Gastroesophageal sphincter (tissue), 3 donors: ENCODE measurements at regions not wholly inside any gene's neighbourhood (a gene's known extent, or its start where the extent isn't known, plus 50 kb on each side); places are given as distances from the start of the nearest gene placed in this dataset.

Experiments
- EP300 ChIP-seq: sonication (generic); formaldehyde crosslinking; IDR thresholded peaks from one replicate; pipeline ENCODE4 v1.6.1; 2017; ENCODE audit warnings: antibody characterized with exemption, mild to moderate bottlenecking
- POLR2A ChIP-seq, 2 donors: fragments of 450-650 bp; IDR thresholded peaks; one replicate each; pipeline ENCODE4 v1.6.1; 2017; ENCODE audit warnings: antibody characterized with exemption in 2 of 2, mild to moderate bottlenecking in 2 of 2, moderate library complexity in 1 of 2
- POLR2AphosphoS5 ChIP-seq: sonication (generic); formaldehyde crosslinking; IDR thresholded peaks from one replicate; pipeline ENCODE4 v1.6.1; 2017; ENCODE audit warnings: antibody characterized with exemption
- TF ChIP-seq, protein P1 (sequence below), 4 experiments: fragments of 200-600 bp in 2 of 4; fragments of 450-650 bp in 2 of 4; sonication (generic) in 1 of 4; IDR thresholded peaks; one replicate each; pipeline ENCODE4 v1.5.1; 2017 to 2019; ENCODE audit warnings: antibody characterized with exemption in 4 of 4, mild to moderate bottlenecking in 2 of 4, moderate library complexity in 2 of 4

DNA sequence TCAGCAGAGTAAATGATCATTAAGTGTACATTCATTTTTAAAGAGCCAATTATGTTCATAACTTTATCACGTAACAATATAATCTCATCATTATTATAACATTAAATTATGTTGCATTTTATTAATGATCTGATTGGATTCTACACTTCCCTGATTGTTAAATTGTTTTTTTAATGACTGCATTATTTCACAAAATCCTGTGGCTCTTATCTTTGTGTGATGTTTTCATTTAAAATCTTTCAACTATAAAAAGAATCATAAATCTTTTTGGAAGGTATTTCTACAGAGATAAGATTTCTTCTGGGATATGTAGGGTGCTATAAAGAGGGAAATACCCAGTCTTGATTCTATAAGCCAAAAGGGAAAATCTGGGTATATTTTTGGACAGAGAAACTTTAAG is 101.7 kb downstream of the ZIC5 start:
- no peak for TF ChIP-seq EP300
- TF ChIP-seq, protein P1, sequence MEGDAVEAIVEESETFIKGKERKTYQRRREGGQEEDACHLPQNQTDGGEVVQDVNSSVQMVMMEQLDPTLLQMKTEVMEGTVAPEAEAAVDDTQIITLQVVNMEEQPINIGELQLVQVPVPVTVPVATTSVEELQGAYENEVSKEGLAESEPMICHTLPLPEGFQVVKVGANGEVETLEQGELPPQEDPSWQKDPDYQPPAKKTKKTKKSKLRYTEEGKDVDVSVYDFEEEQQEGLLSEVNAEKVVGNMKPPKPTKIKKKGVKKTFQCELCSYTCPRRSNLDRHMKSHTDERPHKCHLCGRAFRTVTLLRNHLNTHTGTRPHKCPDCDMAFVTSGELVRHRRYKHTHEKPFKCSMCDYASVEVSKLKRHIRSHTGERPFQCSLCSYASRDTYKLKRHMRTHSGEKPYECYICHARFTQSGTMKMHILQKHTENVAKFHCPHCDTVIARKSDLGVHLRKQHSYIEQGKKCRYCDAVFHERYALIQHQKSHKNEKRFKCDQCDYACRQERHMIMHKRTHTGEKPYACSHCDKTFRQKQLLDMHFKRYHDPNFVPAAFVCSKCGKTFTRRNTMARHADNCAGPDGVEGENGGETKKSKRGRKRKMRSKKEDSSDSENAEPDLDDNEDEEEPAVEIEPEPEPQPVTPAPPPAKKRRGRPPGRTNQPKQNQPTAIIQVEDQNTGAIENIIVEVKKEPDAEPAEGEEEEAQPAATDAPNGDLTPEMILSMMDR (IDR thresholded peaks at IDR 0.05): no peak
- no peak for TF ChIP-seq POLR2AphosphoS5
- no peak for TF ChIP-seq POLR2A (IDR thresholded peaks at IDR 0.05)
